Esophagus muscularis mucosa (tissue), 4 donors: ENCODE measurements at regions not wholly inside any gene's neighbourhood (a gene's known extent, or its start where the extent isn't known, plus 50 kb on each side); places are given as distances from the start of the nearest gene placed in this dataset.

Experiments used
- DNase-seq: peaks from one replicate; pipeline ENCODE4 v3.0.0-alpha.2; 2017; ENCODE audit errors: extremely low spot score
- H3K27ac ChIP-seq, 4 donors: fragments of 200-600 bp; sonication (generic); replicated peaks in 1 of 4; 1 replicate in 3 of 4; 2 replicates in 1 of 4; pipeline ENCODE4 v1.5.1; 2016 to 2019; ENCODE audit warnings: mild to moderate bottlenecking in 1 of 4
- H3K27me3 ChIP-seq, 4 donors: fragments of 200-600 bp; sonication (generic); one replicate each; pipeline versions ENCODE4 v1.5.1 to v1.6.0; 2016 to 2019
- H3K36me3 ChIP-seq, 4 donors: fragments of 200-600 bp; sonication (generic); one replicate each; pipeline ENCODE4 v1.5.1; 2016 to 2019
- H3K4me1 ChIP-seq, 4 donors: fragments of 200-600 bp; sonication (generic); one replicate each; pipeline ENCODE4 v1.5.1; 2016 to 2019
- H3K4me3 ChIP-seq, 4 donors: fragments of 200-600 bp; sonication (generic); 1 replicate in 2 of 4; 2 replicates in 2 of 4; pipeline ENCODE4 v1.5.1; 2016 to 2019; ENCODE audit warnings: mild to moderate bottlenecking in 4 of 4, moderate library complexity in 1 of 4
- H3K9me3 ChIP-seq, 4 donors: fragments of 200-600 bp; sonication (generic); 1 replicate in 3 of 4; 2 replicates in 1 of 4; pipeline ENCODE4 v1.5.1; 2016 to 2019
- EP300 ChIP-seq: sonication (generic); formaldehyde crosslinking; IDR thresholded peaks from one replicate; pipeline ENCODE4 v1.6.1; 2017; ENCODE audit warnings: antibody characterized with exemption
- POLR2A ChIP-seq: fragments of 450-650 bp; IDR thresholded peaks from one replicate; pipeline ENCODE4 v1.6.1; 2017; ENCODE audit warnings: antibody characterized with exemption, moderate library complexity, mild to moderate bottlenecking, low read depth
- POLR2AphosphoS5 ChIP-seq, 2 donors: sonication (generic); formaldehyde crosslinking; IDR thresholded peaks; one replicate each; pipeline ENCODE4 v1.6.1; 2017; ENCODE audit warnings: antibody characterized with exemption in 2 of 2
- WGBS: methylation state at CpG from one replicate; pipeline ENCODE4 v1.1.5; 2018; 5-methylcytosine and 5-hydroxymethylcytosine counted together
- intact Hi-C: fragments of 100-400 bp; cut with DNase I; formaldehyde crosslinking; loops from one replicate; pipeline ENCODE4 v1.15.1; 2023
- TF ChIP-seq, protein P1 (sequence below), 3 experiments: fragments of 200-600 bp in 2 of 3; fragments of 450-650 bp in 1 of 3; sonication (generic) in 2 of 3; IDR thresholded peaks; one replicate each; pipeline ENCODE4 v1.5.1; 2017 to 2019; ENCODE audit warnings: antibody characterized with exemption in 3 of 3, mild to moderate bottlenecking in 2 of 3, moderate library complexity in 1 of 3

GRCh38 chr9:24624481-24624880 lies 78.8 kb upstream of the IZUMO3 start:
- TF ChIP-seq POLR2AphosphoS5 (IDR thresholded peaks at IDR 0.05) (no peak), POLR2A (no peak), EP300 (no peak)
- TF ChIP-seq, protein P1, sequence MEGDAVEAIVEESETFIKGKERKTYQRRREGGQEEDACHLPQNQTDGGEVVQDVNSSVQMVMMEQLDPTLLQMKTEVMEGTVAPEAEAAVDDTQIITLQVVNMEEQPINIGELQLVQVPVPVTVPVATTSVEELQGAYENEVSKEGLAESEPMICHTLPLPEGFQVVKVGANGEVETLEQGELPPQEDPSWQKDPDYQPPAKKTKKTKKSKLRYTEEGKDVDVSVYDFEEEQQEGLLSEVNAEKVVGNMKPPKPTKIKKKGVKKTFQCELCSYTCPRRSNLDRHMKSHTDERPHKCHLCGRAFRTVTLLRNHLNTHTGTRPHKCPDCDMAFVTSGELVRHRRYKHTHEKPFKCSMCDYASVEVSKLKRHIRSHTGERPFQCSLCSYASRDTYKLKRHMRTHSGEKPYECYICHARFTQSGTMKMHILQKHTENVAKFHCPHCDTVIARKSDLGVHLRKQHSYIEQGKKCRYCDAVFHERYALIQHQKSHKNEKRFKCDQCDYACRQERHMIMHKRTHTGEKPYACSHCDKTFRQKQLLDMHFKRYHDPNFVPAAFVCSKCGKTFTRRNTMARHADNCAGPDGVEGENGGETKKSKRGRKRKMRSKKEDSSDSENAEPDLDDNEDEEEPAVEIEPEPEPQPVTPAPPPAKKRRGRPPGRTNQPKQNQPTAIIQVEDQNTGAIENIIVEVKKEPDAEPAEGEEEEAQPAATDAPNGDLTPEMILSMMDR (IDR thresholded peaks at IDR 0.05): no peak
- intact Hi-C loops: no loop called here
- Histone ChIP-seq H3K4me1 (no peaks in the 10 kb centered on the region), H3K9me3 (no peaks in the 10 kb centered on the region), H3K36me3 (no peaks in the 10 kb centered on the region), H3K27me3 (no peaks in the 10 kb centered on the region), H3K4me3 (no peak overlapping the region), H3K27ac (no peak overlapping the region)
- DNase-seq: no peak

DNA sequence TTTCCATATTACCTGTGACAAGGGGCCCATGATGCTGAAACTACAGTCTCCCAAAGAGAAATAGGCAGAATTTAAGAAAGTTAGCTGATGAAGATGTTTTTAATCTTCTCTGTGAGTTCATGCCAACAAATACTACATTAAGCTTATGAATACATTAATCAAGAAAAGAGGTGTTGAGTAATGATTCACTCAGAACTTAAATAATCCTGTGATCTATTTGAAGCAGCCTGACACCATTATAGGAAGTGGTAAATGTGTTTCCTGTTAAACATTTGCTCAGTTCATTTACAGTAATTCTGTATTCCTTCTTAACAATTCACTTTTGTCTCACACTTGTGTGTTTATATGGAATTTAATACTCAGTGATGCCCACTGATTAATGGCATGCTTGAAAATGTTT lies 75.0 kb upstream of the IZUMO3 start:
- no peaks in the 10 kb centered on the region for H3K9me3 ChIP-seq
- H3K4me3 ChIP-seq: no peak overlapping the region
- H3K36me3 ChIP-seq: no peaks in the 10 kb centered on the region
- no peaks in the 10 kb centered on the region for H3K27me3 ChIP-seq
- intact Hi-C loops: no loop called here
- TF ChIP-seq POLR2A: no peak
- TF ChIP-seq EP300: no peak
- TF ChIP-seq POLR2AphosphoS5 (IDR thresholded peaks at IDR 0.05): no peak
- TF ChIP-seq, protein P1 (IDR thresholded peaks at IDR 0.05): no peak
- H3K27ac ChIP-seq: no peak overlapping the region
- DNase-seq: no peak
- no peaks in the 10 kb centered on the region for H3K4me1 ChIP-seq

DNA sequence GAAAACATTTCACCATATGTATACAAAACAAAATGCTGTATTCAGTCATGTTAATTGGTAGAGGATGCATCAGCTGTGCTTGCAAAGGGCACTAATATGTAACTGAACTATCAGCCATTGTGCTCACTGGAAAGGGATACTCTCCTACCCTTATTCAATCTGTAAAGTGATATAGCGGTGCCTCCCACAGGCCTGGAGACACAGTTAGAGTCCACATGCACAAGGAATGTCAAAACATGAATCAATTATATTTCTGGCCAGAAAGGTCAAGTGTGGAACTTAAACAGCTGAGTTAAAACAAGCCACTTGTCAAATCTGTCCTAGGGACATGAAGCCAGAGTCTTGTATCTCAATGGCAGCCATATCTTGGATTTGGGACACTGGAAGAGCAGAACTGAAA lies 71.2 kb upstream of the IZUMO3 start:
- no peak for DNase-seq
- Histone ChIP-seq H3K4me1 (no peaks in the 10 kb centered on the region), H3K4me3 (no peak overlapping the region), H3K9me3 (no peaks in the 10 kb centered on the region), H3K36me3 (no peaks in the 10 kb centered on the region), H3K27me3 (no peaks in the 10 kb centered on the region), H3K27ac (no peak overlapping the region)
- WGBS: 73% methylated on average over 1 of the region's 1 CpG
- intact Hi-C loops: no loop called here
- TF ChIP-seq, protein P1 (IDR thresholded peaks at IDR 0.05): no peak
- TF ChIP-seq POLR2AphosphoS5 (IDR thresholded peaks at IDR 0.05) (no peak), EP300 (no peak), POLR2A (no peak)

DNA sequence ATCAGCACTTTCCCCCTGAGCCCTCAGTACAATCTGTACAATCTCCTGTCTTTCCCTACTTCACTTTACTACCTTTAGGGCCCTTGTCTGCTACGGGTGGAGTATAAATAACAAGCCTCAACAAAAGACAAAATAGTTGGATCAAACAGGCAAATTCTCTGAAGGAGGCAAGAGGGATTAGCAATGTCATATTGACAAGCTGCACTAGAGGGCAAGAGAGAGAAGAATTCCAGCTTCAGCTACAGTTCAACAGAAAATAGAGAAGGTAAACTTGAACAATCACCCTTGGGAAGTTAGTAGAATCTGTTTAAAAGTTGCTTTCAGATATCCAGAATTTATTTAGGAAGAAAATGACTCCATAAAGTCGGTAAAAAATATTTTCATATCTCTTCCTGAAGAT lies 68.4 kb upstream of the IZUMO3 start:
- 46% methylated on average over 2 of the region's 2 CpGs for WGBS
- TF ChIP-seq EP300 (no peak), POLR2A (no peak), POLR2AphosphoS5 (IDR thresholded peaks at IDR 0.05) (no peak)
- TF ChIP-seq, protein P1 (IDR thresholded peaks at IDR 0.05): peak in 1 of 3 experiments; percentile 21

DNA sequence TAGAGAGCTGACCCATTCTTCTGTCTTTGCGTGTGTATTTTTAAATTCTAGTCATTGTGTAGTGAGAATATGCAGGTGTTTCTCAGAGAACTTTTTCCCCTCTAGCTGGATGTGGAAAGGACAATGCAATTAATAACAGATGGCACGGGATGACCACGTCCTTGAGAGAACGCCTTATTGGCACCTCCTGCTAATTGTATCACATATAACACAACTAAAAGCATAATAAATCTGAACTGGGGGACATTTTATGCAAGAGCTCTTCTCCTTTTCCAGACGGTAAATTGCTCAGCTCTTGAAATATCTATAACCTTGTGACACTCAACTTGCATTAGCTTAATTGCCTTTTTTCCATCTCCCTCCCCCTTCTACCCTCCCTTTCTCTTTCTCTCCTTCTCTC lies 62.9 kb upstream of the IZUMO3 start:
- Histone ChIP-seq H3K9me3 (no peaks in the 10 kb centered on the region), H3K4me3 (no peak overlapping the region), H3K27ac (no peak overlapping the region), H3K4me1 (no peaks in the 10 kb centered on the region), H3K36me3 (no peaks in the 10 kb centered on the region), H3K27me3 (no peaks in the 10 kb centered on the region)
- 71% methylated on average over 5 of the region's 5 CpGs for WGBS
- no peak for DNase-seq
- TF ChIP-seq, protein P1 (IDR thresholded peaks at IDR 0.05): no peak
- TF ChIP-seq POLR2A: no peak
- no peak for TF ChIP-seq EP300
- TF ChIP-seq POLR2AphosphoS5 (IDR thresholded peaks at IDR 0.05): no peak
- intact Hi-C loops: no loop called here

More for the DNA sequence above, 68.4 kb upstream of the IZUMO3 start:
- H3K9me3 ChIP-seq: no peaks in the 10 kb centered on the region
- no peak for DNase-seq
- no peak overlapping the region for H3K27ac ChIP-seq
- H3K36me3 ChIP-seq: no peaks in the 10 kb centered on the region
- H3K27me3 ChIP-seq: no peaks in the 10 kb centered on the region
- H3K4me1 ChIP-seq: no peaks in the 10 kb centered on the region
- intact Hi-C loops: no loop called here
- no peak overlapping the region for H3K4me3 ChIP-seq
